ENCODE measurements at regions not wholly inside any gene's neighbourhood (a gene's known extent, or its start where the extent isn't known, plus 50 kb on each side); places are given as distances from the start of the nearest gene placed in this dataset.
"Not testable (repeated sequence)": the region's sequence is repeated elsewhere in the genome, so short reads cannot be mapped to it uniquely, and the experiment has no call there.

DNA sequence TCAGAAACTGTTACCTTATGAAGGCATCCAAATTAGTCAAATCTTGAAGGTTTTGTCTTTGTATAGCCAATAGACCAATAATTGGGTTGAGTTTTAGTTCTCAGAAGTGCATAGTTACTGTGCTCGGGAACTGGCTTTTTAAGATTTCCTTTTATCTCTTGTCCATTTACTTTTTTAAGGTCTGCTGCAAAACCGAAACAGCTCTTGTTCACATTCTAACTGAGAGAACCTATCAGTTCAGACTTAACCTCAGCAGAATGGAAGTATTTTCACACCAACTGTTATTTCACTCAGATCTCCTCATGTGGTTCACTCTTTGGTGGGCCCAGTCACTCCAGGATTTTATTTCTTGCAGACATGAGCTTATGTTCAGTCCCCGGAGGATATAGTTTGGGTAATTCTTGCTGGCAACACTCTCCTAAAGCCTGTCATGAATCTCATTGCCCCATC is 55.5 kb downstream of the TPBG start:
- no peak for DNase-seq

DNA sequence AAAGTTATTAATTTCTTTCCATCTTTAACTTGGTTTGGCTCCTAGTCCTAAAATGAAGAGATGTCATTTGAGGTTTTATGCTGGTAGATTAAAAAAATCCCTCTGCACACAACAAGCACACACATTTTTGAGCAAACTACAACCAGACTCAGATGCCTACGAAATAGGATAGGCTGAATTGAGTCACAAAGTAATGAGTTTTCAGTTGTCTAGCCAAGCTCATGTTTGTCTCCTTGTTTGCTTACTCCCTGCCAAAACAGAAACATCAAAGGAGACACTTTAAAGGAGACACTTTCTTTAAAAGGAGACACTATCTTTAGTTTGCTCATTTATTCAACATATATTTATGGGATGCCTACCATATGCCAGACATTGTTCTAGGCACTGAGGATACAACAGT is 56.2 kb downstream of the TPBG start:
- no peak for DNase-seq

DNA sequence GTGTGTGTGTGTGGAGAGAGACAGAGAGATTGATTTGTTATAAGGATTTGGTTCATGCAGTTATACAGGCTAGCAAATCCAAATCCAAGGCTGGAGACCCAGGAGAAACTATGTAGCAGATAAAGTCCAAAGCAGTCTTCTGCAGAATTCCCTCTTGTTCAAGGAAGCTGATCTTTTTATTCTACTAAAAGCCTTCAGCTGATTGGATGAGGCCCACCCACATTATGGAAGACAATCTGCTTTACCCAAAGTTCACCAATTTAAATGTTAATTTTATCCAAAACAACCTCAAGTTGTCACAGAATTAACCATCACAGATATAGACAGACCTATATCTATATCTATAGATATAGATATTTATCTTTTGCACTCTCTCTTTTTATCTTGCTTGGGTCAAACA is 67.0 kb downstream of the TPBG start:
- DNase-seq, result no peak

DNA sequence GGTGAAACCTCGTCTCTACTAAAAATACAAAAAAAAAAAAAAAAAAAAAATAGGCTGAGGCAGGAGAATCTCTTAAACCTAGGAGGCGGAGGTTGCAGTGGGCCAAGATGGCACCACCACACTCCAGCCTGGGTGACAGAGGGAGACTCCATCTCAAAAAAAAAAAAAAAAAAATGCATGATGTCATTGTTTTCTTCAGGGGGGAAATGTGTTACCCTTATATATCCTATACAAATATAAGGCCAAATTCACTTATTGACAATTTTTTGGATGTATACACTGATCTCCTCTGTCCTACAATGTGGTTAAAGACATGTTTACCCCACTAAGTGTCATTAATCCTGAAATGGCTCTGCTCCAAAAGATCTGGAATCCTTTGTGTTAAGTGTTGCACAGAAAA is 73.1 kb downstream of the TPBG start:
- no peak for DNase-seq

DNA sequence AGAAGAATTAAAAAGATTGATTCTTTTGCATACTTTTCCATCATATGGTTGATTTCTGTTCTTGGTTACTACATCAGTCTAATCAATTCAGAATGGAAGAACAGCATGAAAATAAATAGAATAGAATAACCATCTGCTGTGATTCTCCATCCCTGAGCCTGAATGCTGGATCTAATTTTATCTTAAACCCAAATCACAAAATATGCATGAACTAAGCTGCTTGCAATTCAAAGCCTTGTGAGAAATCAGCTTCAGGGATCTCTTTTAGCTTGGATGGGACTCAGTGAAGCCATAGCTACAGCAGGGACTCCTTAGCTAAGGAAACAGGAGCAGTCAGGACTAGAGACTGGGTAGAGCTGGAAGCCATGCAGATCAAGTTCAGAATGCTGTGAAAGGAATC is 74.1 kb downstream of the TPBG start:
- no peak for DNase-seq

DNA sequence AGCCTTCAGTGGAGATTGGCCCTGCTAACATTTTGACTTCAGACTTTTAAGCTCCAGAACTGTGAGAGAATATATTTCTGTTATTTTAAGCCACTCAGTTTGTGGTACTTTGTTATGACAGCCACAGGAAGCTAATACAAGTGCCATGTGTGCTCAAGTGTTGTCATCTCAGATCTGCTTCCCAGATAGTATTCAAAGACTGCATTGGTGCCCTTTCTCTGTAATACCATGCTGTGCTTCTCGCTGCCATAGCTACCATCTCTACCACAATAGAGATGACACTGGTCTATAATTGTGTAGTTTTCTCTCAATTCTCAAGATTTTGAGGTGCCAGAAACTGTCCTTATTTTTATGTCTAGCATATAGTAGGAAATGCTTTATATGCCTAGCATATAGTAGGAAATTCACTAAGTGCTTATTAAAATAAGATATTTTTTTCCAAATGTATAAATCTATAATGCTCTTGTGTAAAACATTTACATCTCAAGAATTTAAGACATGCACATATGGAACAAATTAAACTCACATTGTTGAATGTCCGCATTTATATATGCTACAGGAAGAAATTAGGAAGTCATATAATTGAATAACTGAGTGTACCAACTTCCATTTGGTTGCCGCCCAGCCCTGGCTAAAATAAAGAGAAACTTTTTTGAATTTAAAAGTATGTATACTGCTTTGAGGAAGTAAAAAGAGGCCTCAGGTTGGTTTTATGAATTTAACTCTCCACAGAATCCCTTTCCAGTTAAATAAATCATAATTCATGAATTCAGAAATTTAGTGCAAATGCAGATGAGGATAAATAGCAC is 77.6 kb downstream of the TPBG start:
- DNase-seq, result no peak

DNA sequence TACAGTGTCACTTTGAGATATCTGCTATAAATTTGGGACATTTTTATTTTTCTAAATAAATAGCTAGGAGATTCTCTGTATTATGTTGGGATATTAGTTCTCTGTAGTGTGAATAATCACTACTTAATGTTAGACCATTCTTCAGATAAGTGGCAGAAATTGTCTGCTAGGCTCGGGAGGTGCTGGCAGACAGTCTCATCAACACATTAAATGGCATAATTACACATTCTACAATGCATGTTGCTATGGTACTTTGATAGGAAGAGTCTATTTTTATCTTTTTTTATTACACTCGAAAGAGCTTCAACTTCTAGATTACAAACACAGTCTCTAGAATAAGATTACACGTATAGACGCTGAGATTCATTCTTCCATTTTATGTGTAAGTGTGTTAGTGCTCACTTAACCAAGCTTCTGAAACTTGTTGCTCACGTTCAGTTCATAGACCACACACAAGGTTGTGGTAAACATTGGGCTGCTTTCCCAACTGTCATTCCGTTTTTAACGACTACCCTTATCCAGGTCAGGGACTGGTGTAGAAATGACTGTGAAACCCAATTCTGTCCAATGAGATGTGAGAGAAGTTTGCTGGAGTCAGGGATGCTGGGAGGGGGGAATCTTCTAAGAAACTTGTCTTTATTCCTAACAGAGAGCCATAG is 78.6 kb downstream of the TPBG start:
- DNase-seq, result no peak

DNA sequence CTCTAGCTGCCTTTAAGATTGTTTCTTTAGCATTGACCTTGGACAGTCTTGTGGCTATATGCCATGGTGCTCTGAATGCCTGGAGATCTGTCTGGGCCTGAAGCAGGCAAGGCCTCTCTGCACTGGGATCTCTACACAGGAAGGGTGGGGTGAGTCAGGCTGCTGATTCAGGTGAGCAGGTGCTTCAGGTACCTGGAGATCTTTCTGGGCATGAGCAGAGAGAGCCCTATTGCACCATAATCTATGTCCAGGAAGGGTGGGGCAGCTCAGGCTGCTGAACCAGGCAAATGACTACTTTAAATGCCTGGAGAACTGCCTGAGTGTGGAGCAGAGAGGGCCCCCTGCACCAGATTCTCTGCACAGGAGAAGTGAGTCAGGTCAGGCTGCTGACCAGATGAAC is 94.5 kb downstream of the TPBG start:
- DNase-seq, result no peak

DNA sequence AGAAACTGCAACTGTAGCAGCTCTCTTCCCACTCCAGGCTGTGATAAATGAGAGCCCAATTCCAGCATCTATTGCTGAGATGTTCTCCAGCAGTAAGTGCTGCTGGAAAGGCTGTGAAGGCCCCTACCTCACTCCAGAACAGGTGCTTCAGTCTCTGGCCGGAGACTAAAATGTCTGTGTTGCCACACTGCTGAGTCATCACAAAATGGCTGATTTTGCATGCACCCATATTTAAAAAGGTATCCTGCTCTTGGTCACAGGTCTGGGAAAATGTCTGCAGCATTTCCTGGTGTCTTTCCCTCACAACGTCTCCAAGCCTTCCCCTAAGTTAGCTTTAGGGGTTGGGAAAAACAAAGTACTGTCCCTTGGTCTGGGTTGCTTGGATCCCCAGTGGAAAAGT is 95.1 kb downstream of the TPBG start:
- no peak for DNase-seq

DNA sequence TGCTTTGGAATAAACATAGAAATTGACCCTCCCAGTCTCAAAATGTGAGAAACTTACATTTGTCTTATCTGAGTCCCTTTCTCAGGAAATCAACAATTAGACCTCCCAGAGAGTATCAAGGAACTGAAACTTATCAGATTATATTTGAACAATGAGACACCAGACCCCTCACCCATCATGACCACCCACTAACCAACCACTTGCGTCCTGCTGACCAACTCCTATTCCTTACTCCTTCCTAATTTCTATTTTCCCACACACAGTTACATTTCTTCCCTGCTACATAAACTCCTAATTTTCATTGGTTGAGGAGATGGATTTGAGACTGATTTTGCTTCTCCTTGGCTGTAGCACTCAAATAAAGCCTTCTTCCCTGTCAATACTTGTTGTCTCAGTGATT is 97.9 kb downstream of the TPBG start:
- no peak for DNase-seq

DNA sequence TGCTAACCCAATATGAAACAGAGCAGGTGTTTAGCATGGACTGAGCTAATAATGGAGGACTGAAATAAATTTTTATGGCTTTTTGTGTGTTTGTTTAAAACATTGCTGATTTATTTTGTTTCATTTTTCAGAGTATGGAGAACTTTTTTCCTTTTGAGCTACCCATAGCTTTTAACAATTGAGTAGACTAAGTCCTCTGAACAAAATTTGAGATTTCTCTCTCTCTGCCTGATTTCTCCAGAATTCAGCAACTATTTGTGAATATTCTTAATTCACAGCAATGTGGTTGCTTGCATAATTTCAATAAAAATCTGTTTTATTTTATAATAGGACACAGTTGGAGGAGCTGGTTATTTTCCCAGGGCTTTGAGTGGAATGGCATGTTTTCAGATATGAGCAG is 103.7 kb downstream of the TPBG start:
- no peak for DNase-seq

DNA sequence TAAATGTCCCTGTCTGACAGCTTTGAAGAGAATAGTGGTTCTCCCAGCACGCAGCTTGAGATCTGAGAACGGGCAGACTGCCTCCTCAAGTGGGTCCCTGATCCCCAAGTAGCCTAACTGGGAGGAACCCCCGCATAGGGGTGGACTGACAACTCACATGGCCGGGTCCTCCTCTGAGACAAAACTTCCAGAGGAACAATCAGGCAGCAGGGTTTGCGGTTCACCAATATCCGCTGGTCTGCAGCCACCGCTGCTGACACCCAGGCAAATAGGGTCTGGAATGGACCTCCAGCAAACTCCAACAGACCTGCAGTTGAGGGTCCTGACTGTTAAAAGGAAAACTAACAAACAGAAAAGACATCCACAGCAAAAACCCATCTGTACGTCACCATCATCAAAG is 106.5 kb downstream of the TPBG start:
- DNase-seq, result not testable (repeated sequence)

DNA sequence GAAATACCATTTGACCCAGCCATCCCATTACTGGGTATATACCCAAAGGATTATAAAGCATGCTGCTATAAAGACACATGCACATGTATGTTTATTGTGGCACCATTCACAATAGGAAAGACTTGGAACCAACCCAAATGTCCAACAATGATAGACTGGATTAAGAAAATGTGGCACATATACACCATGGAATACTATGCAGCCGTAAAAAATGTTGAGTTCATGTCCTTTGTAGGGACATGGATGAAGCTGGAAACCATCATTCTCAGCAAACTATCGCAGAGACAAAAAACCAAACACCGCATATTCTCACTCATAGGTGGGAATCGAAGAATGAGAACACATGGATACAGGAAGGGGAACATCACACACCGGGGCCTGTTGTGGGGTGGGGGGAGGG is 111.5 kb downstream of the TPBG start:
- DNase-seq, result not testable (repeated sequence)

DNA sequence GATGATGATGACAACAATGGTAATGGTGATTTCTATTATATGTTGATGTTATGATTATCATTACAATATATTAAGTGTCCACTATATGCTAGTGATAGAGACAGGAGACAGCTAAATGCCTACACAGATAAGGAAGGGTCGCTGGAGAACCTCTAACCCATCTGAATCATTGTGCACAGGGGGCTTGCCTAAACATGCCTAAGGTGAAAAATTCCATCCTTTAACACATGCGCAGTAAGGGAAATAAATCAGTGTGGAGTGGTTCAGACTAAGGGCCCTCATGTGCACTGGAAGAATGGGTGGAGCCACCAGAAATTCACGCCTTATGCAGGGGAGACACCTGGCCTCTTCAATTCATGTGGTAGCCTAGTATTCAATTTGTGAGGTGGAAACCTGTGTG is 120.4 kb downstream of the TPBG start:
- no peak for DNase-seq

DNA sequence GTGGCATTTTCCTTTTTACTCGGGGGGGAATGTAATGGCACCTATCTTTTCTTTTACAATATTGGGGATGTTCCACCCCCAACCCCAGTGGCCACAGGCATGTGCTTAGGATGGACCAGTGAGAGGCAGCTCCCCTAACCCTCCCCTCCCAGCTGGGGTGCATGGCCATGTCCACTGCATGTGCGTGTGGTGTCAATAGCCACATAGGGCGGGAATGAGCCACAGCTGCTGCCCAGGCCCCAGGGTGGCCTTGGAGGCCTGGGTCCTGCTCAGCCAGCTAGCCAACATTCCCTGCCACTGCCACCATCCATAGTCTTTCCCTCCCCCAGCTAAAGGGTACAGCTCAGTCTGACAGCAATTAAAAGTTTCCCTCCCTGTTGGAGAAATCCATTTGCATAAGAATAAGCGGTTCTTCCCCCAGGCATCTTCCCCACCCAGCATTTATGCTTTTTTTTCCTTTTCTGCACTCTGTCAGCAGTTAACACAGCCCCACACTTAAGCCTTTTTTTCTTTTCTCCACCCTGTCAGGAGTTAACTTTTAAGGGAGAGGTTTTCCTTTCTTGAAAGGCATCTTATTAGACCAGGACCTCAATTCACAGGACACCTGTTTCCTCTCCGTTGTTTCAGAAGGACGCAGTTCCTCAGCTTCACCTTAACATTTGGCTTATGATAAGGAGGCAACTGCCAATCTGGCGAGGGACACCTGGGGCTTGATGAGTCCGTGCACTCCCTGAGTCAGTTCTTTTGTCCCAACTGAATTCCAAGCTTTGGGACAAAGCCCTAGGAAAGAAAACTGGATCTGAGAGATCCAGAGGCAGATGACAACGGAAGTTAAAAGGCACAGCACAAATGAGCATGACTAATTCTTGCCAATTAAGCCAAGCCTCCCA is 121.4 kb downstream of the TPBG start:
- DNase-seq, result no peak

DNA sequence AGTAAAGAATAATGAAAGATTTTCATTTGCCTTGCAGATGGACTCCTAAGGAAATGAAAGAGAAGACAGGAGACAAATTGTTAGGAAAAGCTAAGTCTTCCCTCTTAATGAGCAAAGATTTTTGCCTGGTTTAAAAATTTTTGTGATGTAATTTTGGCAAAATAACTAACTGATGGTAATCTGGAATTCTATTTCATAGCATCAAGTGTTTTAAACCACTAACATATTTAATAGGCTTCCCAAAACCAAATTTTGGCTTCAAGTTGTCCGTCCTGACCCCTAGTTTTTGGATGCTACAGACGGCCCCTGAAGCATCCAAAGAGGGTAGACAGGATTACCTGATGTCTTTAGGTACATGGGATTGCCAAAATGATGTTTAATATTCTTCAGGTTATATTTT is 124.3 kb downstream of the TPBG start:
- DNase-seq, result no peak

DNA sequence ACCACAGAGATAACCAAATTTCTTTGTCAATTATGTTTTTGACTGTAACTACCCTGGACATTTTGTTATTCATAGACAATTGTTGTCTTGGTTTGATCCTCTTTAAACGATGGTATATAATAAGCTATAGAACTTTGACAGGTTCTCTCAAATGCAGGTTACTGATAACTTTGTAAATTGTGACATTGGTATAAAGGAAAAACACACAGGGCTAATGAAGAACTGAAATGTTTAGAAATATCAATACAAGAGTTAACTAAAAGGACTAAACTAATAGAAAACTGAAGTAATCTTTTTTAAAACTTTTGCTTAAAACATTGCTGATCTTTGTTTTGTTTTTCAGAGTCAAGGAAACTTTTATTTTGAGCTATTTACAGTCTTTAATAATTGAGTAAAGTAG is 124.8 kb downstream of the TPBG start:
- DNase-seq, result no peak

DNA sequence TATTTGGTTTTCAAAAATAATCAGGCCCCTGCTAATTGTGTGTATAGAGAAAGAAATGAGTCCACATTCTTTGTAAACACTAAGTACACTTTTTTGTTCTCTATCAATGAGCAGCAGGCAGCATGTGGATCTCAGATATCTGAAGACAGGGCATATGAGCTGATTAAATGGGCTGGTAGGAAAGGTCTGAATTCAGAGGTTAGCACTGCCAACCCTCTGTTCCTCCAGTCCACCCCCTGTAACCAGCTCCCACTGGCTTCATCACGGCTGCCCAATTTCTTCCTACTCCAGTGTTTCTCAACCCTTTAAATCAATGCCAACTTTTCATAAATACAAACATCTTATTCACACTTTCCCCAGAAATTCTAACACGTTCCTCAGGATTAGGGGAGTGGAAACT is 128.5 kb downstream of the TPBG start:
- DNase-seq, result no peak

DNA sequence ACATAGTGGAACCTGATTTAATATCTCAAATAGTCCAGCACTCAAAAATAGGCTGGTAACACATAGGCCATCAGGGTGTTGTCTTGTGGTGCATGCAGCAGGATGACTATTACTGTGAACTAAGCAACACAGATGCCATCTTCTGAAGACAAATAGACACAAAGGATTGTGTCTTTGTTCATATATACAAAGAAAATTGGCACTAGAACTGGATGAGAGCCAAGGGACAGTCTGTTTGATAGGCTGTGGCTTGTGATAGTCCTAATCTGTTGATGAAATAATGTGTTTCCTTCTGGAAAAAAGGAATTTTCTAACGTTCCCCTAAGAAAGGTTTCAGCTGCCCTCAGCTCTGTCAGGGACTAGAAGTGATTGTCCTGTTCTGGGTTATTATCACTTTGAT is 129.8 kb downstream of the TPBG start:
- no peak for DNase-seq

DNA sequence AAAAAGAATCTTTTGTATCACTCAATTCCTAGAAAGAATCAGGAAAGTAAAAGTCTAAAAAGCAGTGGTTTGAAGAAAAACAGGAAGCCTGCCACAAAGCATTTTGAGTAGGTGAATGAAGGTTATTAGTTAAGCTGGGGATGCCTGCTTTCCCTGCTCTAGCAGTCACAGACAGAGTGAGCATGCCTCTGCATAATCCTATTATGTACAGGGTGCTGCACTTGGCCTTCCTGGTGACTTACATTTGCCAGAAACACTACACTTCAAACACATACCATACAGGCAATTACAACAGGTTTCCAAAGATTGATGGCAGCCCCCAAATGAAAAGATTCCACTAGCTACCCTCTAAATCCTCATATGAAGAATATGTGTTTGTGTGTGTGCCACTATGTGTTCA is 130.8 kb downstream of the TPBG start:
- no peak for DNase-seq

DNA sequence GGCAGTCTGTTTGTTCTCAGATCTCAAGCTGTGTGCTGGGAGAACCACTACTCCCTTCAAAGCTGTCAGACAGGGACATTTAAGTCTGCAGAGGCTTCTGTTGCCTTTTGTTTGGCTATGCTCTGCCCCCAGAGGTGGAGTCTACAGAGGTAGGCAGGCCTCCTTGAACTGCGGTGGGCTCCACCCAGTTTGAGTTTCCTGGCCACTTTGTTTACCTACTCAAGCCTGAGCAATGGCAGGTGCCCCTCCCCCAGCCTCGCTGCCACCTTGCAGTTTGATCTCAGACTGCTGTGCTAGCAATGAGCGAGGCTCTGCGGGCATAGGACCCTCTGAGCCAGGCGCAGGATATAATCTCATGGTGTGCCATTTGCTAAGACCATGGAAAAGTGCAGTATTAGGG is 138.3 kb downstream of the TPBG start:
- DNase-seq, result not testable (repeated sequence)

DNA sequence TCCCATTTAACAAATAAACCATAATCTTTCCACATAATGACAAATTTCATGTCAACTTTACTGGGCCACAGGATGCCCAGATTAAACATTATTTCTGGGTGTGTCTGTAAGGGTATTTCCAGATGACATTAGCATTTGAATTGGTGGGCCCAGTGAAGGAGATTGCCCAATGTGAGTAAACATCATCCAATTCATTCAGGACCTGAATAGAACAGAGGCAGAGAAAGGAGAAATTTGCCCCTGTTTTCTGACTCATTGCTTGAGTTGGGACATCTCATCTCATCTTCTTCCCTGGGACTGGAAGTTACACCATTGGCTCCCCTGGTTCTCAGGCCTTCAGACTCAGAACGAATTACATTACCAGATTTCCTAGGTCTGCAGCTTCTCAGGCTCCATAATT is 142.9 kb downstream of the TPBG start:
- DNase-seq, result no peak

DNA sequence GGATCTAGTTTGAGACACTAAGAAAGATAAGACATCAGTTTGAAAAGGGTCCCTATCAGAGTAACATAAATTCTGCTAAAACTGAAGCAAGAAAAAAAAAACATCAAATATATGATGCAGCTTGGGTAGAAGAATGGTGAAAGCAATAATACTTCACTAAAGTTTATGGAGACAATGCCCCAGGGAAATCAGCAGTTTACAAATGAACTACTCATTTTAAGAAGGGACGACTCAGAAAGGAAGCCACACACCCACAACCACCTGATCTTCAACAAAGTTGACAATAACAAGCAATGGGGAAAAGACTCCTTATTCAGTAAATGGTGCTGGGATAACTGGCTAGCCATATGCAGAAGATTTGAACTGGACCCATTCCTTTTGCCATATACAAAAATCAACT is 143.5 kb downstream of the TPBG start:
- DNase-seq, result no peak

DNA sequence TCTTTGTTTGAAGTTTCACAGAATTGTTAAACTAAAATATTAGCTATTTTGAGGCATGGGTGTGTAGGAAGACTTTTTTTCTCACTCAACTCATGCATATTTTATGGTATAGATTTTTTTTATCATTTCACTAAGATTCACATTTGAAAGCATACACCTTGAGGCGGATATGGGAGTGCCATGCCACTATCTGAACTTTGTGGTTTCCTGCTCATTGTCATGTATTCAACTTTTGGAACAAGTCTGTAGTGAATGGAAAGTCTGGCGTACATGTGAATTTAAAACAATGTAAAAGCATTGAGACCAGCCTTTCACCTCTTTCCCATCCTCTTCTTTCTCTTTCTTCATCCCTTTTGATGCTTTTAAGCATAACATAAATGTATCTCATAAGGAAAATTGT is 147.9 kb downstream of the TPBG start:
- DNase-seq, result no peak

Measured in CD4-positive, alpha-beta T cell treated with Interleukin-12 subunit alpha and Interleukin-12 subunit beta, for 1 hour (primary cell).